GM12801 (cell line): ENCODE measurements at regions not wholly inside any gene's neighbourhood (a gene's known extent, or its start where the extent isn't known, plus 50 kb on each side); places are given as distances from the start of the nearest gene placed in this dataset.

Experiments
- CTCF ChIP-seq: IDR thresholded peaks from one replicate; pipeline ENCODE4 v1.5.1; 2011; ENCODE audit warnings: control low read depth; ENCODE audit not compliant: insufficient read length; ENCODE audit errors: extremely low read depth

- no peak for TF ChIP-seq CTCF
These were observed 78.4 kb upstream of the JAG1 start for GRCh38 chr20:10752206-10752605.

GRCh38 chr20:10754824-10755223 lies 81.0 kb upstream of the JAG1 start:
- TF ChIP-seq CTCF, result no peak

- no peak for TF ChIP-seq CTCF
These were observed 84.6 kb upstream of the JAG1 start for GRCh38 chr20:10758446-10758845.

GRCh38 chr20:10761232-10761631 lies 87.4 kb upstream of the JAG1 start:
- TF ChIP-seq CTCF, result no peak

GRCh38 chr20:10761786-10762185 lies 88.0 kb upstream of the JAG1 start:
- no peak for TF ChIP-seq CTCF

GRCh38 chr20:10762216-10762615 lies 88.4 kb upstream of the JAG1 start:
- TF ChIP-seq CTCF, result no peak

- no peak for TF ChIP-seq CTCF
These were observed 89.3 kb upstream of the JAG1 start for GRCh38 chr20:10763112-10763511.

GRCh38 chr20:10769700-10770099 lies 95.9 kb upstream of the JAG1 start:
- no peak for TF ChIP-seq CTCF
